Hepatocyte (in vitro differentiated cells): ENCODE measurements at regions not wholly inside any gene's neighbourhood (a gene's known extent, or its start where the extent isn't known, plus 50 kb on each side); places are given as distances from the start of the nearest gene placed in this dataset.

Experiments used
- CTCF ChIP-seq: fragments of 200-600 bp; sonication (generic); IDR thresholded peaks from 2 replicates; pipeline ENCODE4 v1.5.1; 2016; ENCODE audit warnings: antibody characterized with exemption, mild to moderate bottlenecking; ENCODE audit not compliant: poor library complexity
- EZH2 ChIP-seq: fragments of 200-600 bp; sonication (generic); IDR thresholded peaks from 2 replicates; pipeline ENCODE4 v1.6.1; 2016; ENCODE audit warnings: antibody characterized with exemption, mild to moderate bottlenecking, borderline replicate concordance
- EZH2phosphoT487 ChIP-seq: fragments of 200-600 bp; sonication (generic); IDR thresholded peaks from one replicate; pipeline ENCODE4 v1.6.1; 2018; ENCODE audit warnings: antibody characterized with exemption, mild to moderate bottlenecking, low read depth, moderate library complexity; ENCODE audit not compliant: unreplicated experiment, severe bottlenecking

GRCh38 chr3:180119567-180119966 is 82.8 kb upstream of the PEX5L start:
- TF ChIP-seq CTCF (no peak), EZH2phosphoT487 (no peak), EZH2 (no peak)
